WTC11 (cell line): ENCODE measurements at regions not wholly inside any gene's neighbourhood (a gene's known extent, or its start where the extent isn't known, plus 50 kb on each side); places are given as distances from the start of the nearest gene placed in this dataset.

Experiments
- ATAC-seq: fragments of 200-7000 bp; cut with Tn5 transposase; 2 replicates; pipeline ENCODE4 v1.10.0; 2021; ENCODE audit warnings: mild to moderate bottlenecking, moderate library complexity
- CTCF ChIA-PET: fragments of 300-600 bp; sonication (Branson Sonifier 250); formaldehyde crosslinking; loops from one replicate; lab custom pipeline; 2021; ENCODE audit warnings: antibody characterized with exemption; lab: Charles Lee
- POLR2A ChIA-PET: fragments of 350-600 bp; sonication (Branson Sonifier 250); formaldehyde crosslinking; loops from one replicate; lab custom pipeline; 2021; ENCODE audit warnings: antibody characterized with exemption; lab: Charles Lee
- DNase-seq: peaks from one replicate; pipeline ENCODE4 v3.0.0; 2021; ENCODE audit warnings: low spot score
- H3K27ac Mint-ChIP-seq: 2 replicates; pipeline ENCODE4 v1.8.0; 2021; ENCODE audit warnings: mixed read lengths
- H3K27me3 Mint-ChIP-seq: 2 replicates; pipeline ENCODE4 v1.8.0; 2021; ENCODE audit warnings: low read depth, mild to moderate bottlenecking, moderate library complexity, mixed read lengths
- H3K36me3 Mint-ChIP-seq: 2 replicates; pipeline ENCODE4 v1.8.0; 2021; ENCODE audit warnings: mixed read lengths
- H3K4me1 Mint-ChIP-seq: 2 replicates; pipeline ENCODE4 v1.8.0; 2022; ENCODE audit warnings: mixed read lengths
- H3K4me3 Mint-ChIP-seq: 2 replicates; pipeline ENCODE4 v1.8.0; 2021; ENCODE audit warnings: mild to moderate bottlenecking, moderate library complexity, mixed read lengths
- H3K9me3 Mint-ChIP-seq: 2 replicates; pipeline ENCODE4 v1.8.0; 2021; ENCODE audit warnings: mixed read lengths
- ATF1 ChIP-seq: sonication (generic); formaldehyde crosslinking; IDR thresholded peaks from 2 replicates; pipeline ENCODE4 v1.8.1; 2023; ENCODE audit warnings: mild to moderate bottlenecking, moderate library complexity, missing genetic modification reagents
- FOXP1 ChIP-seq: sonication (generic); formaldehyde crosslinking; IDR thresholded peaks from 2 replicates; pipeline ENCODE4 v1.8.0; 2022; ENCODE audit warnings: missing genetic modification reagents, mild to moderate bottlenecking, moderate library complexity, borderline replicate concordance
- MYBL2 ChIP-seq: sonication (generic); formaldehyde crosslinking; IDR thresholded peaks from 2 replicates; pipeline ENCODE4 v1.8.1; 2023; ENCODE audit warnings: mild to moderate bottlenecking, moderate library complexity, missing genetic modification reagents
- NFE2L1 ChIP-seq: sonication (generic); formaldehyde crosslinking; IDR thresholded peaks from 2 replicates; pipeline ENCODE4 v1.8.1; 2023; ENCODE audit warnings: missing genetic modification reagents
- PRRX2 ChIP-seq: fragments of 250-450 bp; sonication (Bioruptor Pico); IDR thresholded peaks from 2 replicates; pipeline ENCODE4 v1.8.0; 2021; ENCODE audit warnings: mild to moderate bottlenecking
- ZBTB21 ChIP-seq: sonication (generic); formaldehyde crosslinking; IDR thresholded peaks from 2 replicates; pipeline ENCODE4 v1.8.1; 2023; ENCODE audit warnings: mild to moderate bottlenecking, missing genetic modification reagents, borderline replicate concordance
- ZNF317 ChIP-seq: sonication (generic); formaldehyde crosslinking; IDR thresholded peaks from 2 replicates; pipeline ENCODE4 v1.8.1; 2023; ENCODE audit warnings: low read depth, mild to moderate bottlenecking, moderate library complexity, missing genetic modification reagents, borderline replicate concordance
- ZNF416 ChIP-seq: fragments of 250-450 bp; sonication (Bioruptor Pico); IDR thresholded peaks from 2 replicates; pipeline ENCODE4 v1.9.0; 2021; ENCODE audit warnings: mild to moderate bottlenecking, inconsistent platforms
- TF ChIP-seq, protein P1 (sequence below): sonication (generic); formaldehyde crosslinking; IDR thresholded peaks from 2 replicates; pipeline ENCODE4 v1.8.1; 2023; ENCODE audit warnings: mild to moderate bottlenecking, missing genetic modification reagents
- TF ChIP-seq, protein P2 (sequence below): sonication (generic); formaldehyde crosslinking; IDR thresholded peaks from 2 replicates; pipeline ENCODE4 v1.8.1; 2022; ENCODE audit warnings: low read depth, mild to moderate bottlenecking, moderate library complexity, missing genetic modification reagents, borderline replicate concordance
- TF ChIP-seq, protein P3 (sequence below): fragments of 250-450 bp; sonication (Bioruptor Pico); conservative IDR thresholded peaks from 2 replicates; pipeline ENCODE4 v1.9.0; 2021; ENCODE audit warnings: mild to moderate bottlenecking
- TF ChIP-seq, protein P4 (sequence below): sonication (generic); formaldehyde crosslinking; IDR thresholded peaks from 2 replicates; pipeline ENCODE4 v1.8.1; 2023; ENCODE audit warnings: mild to moderate bottlenecking, moderate library complexity, missing genetic modification reagents
- TF ChIP-seq, protein P5 (sequence below): fragments of 250-450 bp; sonication (Bioruptor Pico); IDR thresholded peaks from 2 replicates; pipeline ENCODE4 v1.9.0; 2021; ENCODE audit warnings: mild to moderate bottlenecking
- TF ChIP-seq, protein P6 (sequence below): sonication (generic); formaldehyde crosslinking; IDR thresholded peaks from 2 replicates; pipeline ENCODE4 v1.8.0; 2023; ENCODE audit warnings: missing genetic modification reagents
- TF ChIP-seq, protein P7 (sequence below): sonication (generic); formaldehyde crosslinking; IDR thresholded peaks from 2 replicates; pipeline ENCODE4 v1.8.0; 2022; ENCODE audit warnings: missing genetic modification reagents
- TF ChIP-seq, protein P8 (sequence below): sonication (generic); formaldehyde crosslinking; IDR thresholded peaks from 2 replicates; pipeline ENCODE4 v1.8.1; 2022; ENCODE audit warnings: mild to moderate bottlenecking, missing genetic modification reagents, moderate library complexity, borderline replicate concordance
- TF ChIP-seq, protein P9 (sequence below): fragments of 250-450 bp; sonication (Bioruptor Pico); IDR thresholded peaks from 2 replicates; pipeline ENCODE4 v2.1.2; 2022; ENCODE audit warnings: mild to moderate bottlenecking, moderate library complexity

DNA sequence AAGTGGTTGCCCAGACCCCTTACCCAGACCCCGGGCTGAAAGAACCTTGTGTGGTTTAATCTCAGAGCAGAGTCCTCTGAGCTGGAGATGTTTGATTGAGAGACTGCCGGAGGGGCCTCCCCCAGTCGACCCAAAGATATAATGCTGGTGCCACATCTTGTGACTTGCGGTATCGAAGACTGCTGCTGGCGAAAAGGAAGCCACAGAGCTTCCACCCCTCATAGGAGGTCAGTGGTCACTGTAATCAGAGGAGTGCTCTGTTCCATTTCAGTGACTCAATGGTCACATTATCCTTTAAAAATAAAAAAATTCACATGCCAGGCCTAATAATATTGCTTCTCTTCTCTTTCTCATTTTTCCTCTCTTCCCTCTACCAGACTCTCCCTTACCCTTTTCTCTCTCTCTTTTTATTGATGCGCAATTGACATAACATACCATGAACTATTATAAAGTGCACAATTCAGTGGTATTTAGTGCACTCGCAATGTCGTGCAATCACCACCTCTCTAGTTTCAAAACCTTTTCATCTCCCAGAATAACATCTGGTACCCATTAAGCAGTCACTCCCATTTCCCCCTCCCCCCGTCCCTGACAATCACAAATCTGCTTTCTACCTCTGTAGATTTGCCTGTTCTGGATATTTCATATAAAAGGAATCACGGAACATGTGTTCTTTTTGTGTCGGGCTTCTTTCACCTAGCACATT lies 52.6 kb upstream of the LYST start (continued):
- TF ChIP-seq, protein P1, sequence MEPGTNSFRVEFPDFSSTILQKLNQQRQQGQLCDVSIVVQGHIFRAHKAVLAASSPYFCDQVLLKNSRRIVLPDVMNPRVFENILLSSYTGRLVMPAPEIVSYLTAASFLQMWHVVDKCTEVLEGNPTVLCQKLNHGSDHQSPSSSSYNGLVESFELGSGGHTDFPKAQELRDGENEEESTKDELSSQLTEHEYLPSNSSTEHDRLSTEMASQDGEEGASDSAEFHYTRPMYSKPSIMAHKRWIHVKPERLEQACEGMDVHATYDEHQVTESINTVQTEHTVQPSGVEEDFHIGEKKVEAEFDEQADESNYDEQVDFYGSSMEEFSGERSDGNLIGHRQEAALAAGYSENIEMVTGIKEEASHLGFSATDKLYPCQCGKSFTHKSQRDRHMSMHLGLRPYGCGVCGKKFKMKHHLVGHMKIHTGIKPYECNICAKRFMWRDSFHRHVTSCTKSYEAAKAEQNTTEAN (CRISPR knock-in tag), result no peak

DNA sequence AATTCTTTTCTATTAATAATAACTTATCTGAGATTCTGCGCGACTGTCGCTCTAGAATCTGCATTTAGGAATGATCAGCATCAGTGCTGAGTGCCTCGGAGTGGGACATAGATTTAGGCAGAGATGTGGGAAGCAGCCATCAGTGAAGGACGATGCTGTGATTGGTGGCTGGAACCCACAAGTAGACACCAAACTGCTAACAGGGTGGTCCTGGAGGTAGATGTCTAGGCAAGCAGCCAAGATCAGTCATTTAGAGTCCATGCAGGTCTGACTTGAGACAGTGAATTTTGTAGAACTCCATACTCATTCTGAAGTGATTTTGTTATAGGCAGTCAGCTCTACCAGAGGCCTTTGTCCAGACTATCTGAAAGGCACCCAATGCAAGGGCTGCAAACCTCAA lies 51.8 kb upstream of the LYST start:
- no peaks in the 10 kb centered on the region for H3K9me3 Mint-ChIP-seq
- H3K36me3 Mint-ChIP-seq, result no peaks in the 10 kb centered on the region
- DNase-seq, result no peak
- CTCF ChIA-PET, result interaction anchor here (1.5 to 1.6 kb wide), 2 partner anchors 53 to 75 kb away, joined by 4 to 6 read pairs; no protein-coding TSS in a partner anchor
- POLR2A ChIA-PET, result no interaction called here
- H3K27me3 Mint-ChIP-seq, result peaks cover 46% of the 10 kb centered on the region
- H3K27ac Mint-ChIP-seq, result no peak overlapping the region
- no peak for ATAC-seq
- H3K4me3 Mint-ChIP-seq, result no peak overlapping the region
- peaks cover 23% of the 10 kb centered on the region for H3K4me1 Mint-ChIP-seq
- TF ChIP-seq ZBTB21 (CRISPR knock-in tag) (no peak), ZNF416 (CRISPR knock-in tag) (no peak), FOXP1 (no peak), ATF1 (no peak), MYBL2 (CRISPR knock-in tag) (no peak), ZNF317 (CRISPR knock-in tag) (no peak), PRRX2 (CRISPR knock-in tag) (no peak), NFE2L1 (CRISPR knock-in tag) (no peak)
- TF ChIP-seq, protein P2, sequence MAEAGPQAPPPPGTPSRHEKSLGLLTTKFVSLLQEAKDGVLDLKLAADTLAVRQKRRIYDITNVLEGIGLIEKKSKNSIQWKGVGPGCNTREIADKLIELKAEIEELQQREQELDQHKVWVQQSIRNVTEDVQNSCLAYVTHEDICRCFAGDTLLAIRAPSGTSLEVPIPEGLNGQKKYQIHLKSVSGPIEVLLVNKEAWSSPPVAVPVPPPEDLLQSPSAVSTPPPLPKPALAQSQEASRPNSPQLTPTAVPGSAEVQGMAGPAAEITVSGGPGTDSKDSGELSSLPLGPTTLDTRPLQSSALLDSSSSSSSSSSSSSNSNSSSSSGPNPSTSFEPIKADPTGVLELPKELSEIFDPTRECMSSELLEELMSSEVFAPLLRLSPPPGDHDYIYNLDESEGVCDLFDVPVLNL (CRISPR knock-in tag), result no peak
- TF ChIP-seq, protein P3, sequence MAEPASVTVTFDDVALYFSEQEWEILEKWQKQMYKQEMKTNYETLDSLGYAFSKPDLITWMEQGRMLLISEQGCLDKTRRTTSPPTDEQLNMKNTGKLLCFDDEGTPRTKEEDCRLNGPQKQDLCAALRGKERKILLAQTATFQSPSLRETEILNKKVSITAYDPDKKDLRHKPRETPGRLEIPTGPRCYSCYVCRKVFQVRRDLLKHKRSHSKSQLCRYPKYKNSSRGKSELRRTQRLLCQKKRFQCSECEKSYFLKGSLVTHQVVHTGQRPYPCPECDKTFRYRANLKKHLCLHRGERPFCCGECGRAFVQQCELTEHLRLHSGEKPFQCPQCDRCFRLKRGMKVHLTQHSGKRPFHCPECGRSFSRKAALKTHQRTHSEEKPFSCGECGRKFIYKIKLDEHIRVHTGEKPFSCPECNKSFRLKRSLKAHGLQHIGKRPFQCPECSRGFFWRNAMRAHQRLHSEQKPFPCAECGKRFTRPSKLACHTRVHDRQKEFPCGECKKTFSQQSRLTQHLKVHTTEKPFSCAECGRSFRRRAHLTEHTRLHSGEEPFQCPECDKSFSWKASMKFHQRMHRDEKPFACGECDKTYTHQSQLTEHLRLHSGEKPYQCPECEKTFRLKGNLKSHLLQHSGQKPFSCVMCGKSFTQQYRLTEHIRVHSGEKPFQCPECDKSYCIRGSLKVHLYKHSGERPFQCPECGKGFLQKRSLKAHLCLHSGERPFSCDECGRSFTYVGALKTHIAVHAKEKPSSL (CRISPR knock-in tag), result no peak
- TF ChIP-seq, protein P4, sequence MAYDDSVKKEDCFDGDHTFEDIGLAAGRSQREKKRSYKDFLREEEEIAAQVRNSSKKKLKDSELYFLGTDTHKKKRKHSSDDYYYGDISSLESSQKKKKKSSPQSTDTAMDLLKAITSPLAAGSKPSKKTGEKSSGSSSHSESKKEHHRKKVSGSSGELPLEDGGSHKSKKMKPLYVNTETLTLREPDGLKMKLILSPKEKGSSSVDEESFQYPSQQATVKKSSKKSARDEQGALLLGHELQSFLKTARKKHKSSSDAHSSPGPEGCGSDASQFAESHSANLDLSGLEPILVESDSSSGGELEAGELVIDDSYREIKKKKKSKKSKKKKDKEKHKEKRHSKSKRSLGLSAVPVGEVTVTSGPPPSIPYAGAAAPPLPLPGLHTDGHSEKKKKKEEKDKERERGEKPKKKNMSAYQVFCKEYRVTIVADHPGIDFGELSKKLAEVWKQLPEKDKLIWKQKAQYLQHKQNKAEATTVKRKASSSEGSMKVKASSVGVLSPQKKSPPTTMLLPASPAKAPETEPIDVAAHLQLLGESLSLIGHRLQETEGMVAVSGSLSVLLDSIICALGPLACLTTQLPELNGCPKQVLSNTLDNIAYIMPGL, result no peak
- TF ChIP-seq, protein P5, sequence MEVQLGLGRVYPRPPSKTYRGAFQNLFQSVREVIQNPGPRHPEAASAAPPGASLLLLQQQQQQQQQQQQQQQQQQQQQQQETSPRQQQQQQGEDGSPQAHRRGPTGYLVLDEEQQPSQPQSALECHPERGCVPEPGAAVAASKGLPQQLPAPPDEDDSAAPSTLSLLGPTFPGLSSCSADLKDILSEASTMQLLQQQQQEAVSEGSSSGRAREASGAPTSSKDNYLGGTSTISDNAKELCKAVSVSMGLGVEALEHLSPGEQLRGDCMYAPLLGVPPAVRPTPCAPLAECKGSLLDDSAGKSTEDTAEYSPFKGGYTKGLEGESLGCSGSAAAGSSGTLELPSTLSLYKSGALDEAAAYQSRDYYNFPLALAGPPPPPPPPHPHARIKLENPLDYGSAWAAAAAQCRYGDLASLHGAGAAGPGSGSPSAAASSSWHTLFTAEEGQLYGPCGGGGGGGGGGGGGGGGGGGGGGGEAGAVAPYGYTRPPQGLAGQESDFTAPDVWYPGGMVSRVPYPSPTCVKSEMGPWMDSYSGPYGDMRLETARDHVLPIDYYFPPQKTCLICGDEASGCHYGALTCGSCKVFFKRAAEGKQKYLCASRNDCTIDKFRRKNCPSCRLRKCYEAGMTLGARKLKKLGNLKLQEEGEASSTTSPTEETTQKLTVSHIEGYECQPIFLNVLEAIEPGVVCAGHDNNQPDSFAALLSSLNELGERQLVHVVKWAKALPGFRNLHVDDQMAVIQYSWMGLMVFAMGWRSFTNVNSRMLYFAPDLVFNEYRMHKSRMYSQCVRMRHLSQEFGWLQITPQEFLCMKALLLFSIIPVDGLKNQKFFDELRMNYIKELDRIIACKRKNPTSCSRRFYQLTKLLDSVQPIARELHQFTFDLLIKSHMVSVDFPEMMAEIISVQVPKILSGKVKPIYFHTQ, result no peak
- TF ChIP-seq, protein P6, sequence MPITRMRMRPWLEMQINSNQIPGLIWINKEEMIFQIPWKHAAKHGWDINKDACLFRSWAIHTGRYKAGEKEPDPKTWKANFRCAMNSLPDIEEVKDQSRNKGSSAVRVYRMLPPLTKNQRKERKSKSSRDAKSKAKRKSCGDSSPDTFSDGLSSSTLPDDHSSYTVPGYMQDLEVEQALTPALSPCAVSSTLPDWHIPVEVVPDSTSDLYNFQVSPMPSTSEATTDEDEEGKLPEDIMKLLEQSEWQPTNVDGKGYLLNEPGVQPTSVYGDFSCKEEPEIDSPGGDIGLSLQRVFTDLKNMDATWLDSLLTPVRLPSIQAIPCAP, result no peak
- TF ChIP-seq, protein P7, sequence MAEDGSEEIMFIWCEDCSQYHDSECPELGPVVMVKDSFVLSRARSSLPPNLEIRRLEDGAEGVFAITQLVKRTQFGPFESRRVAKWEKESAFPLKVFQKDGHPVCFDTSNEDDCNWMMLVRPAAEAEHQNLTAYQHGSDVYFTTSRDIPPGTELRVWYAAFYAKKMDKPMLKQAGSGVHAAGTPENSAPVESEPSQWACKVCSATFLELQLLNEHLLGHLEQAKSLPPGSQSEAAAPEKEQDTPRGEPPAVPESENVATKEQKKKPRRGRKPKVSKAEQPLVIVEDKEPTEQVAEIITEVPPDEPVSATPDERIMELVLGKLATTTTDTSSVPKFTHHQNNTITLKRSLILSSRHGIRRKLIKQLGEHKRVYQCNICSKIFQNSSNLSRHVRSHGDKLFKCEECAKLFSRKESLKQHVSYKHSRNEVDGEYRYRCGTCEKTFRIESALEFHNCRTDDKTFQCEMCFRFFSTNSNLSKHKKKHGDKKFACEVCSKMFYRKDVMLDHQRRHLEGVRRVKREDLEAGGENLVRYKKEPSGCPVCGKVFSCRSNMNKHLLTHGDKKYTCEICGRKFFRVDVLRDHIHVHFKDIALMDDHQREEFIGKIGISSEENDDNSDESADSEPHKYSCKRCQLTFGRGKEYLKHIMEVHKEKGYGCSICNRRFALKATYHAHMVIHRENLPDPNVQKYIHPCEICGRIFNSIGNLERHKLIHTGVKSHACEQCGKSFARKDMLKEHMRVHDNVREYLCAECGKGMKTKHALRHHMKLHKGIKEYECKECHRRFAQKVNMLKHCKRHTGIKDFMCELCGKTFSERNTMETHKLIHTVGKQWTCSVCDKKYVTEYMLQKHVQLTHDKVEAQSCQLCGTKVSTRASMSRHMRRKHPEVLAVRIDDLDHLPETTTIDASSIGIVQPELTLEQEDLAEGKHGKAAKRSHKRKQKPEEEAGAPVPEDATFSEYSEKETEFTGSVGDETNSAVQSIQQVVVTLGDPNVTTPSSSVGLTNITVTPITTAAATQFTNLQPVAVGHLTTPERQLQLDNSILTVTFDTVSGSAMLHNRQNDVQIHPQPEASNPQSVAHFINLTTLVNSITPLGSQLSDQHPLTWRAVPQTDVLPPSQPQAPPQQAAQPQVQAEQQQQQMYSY, result no peak
- TF ChIP-seq, protein P8, sequence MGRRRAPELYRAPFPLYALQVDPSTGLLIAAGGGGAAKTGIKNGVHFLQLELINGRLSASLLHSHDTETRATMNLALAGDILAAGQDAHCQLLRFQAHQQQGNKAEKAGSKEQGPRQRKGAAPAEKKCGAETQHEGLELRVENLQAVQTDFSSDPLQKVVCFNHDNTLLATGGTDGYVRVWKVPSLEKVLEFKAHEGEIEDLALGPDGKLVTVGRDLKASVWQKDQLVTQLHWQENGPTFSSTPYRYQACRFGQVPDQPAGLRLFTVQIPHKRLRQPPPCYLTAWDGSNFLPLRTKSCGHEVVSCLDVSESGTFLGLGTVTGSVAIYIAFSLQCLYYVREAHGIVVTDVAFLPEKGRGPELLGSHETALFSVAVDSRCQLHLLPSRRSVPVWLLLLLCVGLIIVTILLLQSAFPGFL (CRISPR knock-in tag), result no peak
- TF ChIP-seq, protein P9, sequence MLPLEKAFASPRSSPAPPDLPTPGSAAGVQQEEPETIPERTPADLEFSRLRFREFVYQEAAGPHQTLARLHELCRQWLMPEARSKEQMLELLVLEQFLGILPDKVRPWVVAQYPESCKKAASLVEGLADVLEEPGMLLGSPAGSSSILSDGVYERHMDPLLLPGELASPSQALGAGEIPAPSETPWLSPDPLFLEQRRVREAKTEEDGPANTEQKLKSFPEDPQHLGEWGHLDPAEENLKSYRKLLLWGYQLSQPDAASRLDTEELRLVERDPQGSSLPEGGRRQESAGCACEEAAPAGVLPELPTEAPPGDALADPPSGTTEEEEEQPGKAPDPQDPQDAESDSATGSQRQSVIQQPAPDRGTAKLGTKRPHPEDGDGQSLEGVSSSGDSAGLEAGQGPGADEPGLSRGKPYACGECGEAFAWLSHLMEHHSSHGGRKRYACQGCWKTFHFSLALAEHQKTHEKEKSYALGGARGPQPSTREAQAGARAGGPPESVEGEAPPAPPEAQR (CRISPR knock-in tag), result no peak
